Muscle of back (tissue), 3 donors: ENCODE measurements at regions not wholly inside any gene's neighbourhood (a gene's known extent, or its start where the extent isn't known, plus 50 kb on each side); places are given as distances from the start of the nearest gene placed in this dataset.

Experiments
- DNase-seq, 3 donors: peaks; one replicate each; pipeline versions ENCODE4 v3.0.0 to v3.0.0-alpha.2; 2013

DNA sequence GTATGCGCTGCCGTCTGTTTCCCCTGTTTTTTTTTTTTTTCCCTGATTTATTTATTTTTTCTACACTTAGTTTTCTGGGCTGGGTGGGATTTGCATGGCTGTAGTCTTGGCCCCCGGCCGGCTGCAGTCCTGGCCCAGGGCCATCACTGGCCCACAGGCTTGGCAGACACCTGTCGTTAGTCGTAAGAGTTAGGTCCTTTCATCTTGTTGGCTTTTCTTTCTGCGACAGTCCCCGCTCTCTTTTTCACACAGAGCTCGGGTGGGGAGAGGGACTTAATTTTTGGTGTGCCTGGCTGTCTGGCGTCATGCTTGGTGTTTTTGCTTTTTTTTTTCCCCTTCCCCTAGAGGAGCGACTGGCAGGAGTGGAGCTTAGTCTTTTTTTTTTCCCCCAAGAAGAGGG is 183.4 kb downstream of the KLF13 start:
- peak; percentile 33 to 50 (median 37) for DNase-seq

DNA sequence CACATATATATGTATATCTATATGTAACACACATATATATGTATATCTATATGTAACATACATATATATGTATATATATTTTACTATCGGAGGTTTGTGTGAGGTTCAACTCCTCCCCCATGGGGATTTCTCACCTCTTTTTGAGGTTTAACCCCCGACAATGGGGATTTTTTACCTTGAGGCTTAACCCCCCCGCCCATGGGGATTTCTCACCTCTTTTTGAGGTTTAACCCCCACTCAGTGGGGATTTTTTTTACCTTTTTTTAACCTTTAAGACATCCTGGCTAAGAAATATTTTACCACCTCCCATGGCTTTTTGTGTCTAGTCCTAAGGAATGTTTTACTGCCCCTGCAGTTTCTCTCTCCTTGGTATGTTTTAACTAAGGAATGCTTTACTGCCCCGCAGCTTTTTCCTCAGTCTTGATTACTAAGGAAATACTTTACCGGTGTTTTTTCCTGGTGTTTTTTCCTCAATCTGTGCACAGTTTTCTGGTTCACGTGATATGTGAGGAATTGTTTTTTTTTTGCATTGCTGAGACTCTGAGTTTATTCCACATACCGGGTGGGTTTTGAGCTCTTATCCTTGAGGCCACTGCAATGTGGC is 185.2 kb downstream of the KLF13 start:
- no peak for DNase-seq

GRCh38 chr15:31513178-31513577 is 186.5 kb downstream of the KLF13 start:
- DNase-seq: no peak

DNA sequence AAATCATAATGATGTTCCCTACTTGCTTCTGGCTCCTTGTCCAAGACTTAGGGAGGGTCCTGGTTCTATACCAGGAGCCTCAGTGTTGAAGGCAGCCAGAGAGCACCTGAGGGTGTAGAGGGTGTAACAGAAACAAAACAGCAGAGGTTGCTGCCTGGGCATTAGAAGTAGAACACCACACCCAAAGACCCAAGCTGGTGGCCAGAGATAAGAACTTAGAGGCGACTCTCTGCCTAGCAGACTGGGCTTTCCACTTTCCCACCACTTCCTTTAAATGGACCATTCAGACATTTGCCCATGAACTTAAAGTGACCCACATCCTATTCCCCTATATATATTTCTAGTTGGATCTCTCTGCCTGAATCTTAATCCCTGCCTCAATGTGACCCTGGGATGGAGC is 189.8 kb downstream of the KLF13 start:
- DNase-seq: no peak

DNA sequence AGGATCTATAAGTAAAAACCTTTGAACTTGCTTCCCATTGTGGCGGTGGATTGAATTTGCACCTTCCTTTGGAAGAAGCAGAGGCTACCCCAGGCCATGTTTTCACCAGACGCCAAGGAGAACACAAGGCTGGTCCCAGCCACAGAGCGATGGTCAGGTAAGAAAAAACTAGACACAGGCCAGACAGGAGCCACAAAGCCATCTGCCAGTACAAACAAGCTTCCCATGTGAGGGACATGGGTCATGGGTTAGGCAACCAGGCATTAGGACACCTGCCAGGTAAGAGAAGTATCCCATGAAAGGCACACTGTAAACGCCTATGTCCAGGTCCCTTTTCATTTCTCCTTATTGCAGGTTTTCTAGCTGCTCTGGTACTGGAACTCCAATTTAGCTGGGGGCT is 190.2 kb downstream of the KLF13 start:
- DNase-seq: no peak

DNA sequence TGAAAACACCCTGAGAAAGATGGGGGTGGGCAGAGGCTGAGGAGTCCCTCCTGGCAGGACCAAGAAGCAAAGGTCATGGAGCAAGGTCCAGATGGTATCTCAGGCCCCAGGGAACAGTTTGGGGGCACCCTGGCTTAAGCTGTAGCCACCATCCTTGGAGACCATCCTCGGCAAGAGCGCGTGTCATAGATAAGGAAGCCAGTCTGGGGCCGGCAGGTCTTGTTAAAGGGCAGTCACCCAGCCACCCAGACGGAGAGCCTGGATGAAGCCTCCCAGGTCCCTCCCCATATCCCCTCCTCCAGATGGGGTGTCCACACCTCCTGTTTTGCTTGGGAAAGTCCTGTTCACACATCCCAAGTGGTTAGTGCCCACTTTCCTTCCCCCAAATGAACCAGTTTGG is 191.1 kb downstream of the KLF13 start:
- DNase-seq: no peak

- DNase-seq: no peak
These were observed 195.4 kb downstream of the KLF13 start for GRCh38 chr15:31522028-31522427.

GRCh38 chr15:31523027-31523654 is 196.5 kb downstream of the KLF13 start:
- DNase-seq: no peak

DNA sequence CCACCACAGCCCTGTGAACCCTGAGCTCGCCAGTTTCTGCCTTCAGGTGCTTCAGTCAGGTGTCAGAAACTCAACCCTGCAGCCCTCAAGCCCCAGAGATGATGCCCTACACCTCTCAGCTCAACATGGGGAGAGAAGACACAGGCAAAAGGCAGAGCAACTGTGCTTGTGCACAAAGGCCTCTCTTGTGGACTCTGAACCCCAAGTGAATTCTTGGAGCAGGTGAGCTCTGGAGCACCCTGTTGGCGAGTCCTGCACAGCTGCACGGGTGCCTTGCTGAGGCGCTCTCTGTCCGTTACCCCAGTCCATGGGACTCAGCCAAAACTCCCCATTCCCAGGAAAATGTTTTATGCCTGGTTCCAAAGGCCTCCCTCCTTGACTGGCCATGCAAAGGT is 197.0 kb downstream of the KLF13 start:
- DNase-seq: no peak

GRCh38 chr15:31525185-31525695 is 198.6 kb downstream of the KLF13 start:
- DNase-seq: no peak

DNA sequence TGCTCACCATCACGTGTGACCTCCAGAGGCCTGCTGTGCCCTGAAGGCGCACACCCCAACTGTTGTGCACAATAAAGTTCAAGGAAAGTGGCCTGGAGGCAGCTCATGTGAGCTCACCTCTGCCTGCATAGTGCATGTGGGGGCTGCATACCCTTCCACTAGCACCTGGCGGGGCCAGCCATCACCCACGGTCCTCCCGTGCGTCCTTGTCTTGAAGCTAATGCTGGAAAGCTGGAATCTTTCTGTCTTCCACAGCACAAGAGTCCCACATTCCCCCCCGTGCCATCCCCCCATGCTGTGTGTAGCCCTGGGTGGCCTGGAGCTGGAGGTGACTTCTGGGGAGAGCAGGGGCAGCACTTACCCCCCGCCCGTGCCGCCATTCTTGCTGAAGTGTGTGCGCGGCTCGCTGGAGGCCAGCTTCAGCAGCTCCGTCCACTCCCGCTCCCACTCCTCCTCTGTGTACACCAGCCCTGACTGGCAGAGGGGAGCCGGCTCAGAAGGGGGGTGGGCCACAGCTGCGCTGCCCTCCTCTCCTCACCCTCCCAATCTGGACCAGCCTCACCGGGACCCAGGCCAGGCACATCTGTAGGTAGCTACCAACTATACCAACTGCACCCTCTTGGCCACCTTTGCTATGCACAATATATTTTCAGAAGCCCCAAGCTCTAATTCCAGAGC is 199.5 kb downstream of the KLF13 start:
- no peak for DNase-seq

GRCh38 chr15:31526916-31527690 is 200.5 kb downstream of the KLF13 start:
- no peak for DNase-seq

GRCh38 chr15:31528846-31529245 is 202.2 kb downstream of the KLF13 start:
- DNase-seq: no peak

- no peak for DNase-seq
These were observed 211.3 kb downstream of the KLF13 start for GRCh38 chr15:31537770-31538592.

DNA sequence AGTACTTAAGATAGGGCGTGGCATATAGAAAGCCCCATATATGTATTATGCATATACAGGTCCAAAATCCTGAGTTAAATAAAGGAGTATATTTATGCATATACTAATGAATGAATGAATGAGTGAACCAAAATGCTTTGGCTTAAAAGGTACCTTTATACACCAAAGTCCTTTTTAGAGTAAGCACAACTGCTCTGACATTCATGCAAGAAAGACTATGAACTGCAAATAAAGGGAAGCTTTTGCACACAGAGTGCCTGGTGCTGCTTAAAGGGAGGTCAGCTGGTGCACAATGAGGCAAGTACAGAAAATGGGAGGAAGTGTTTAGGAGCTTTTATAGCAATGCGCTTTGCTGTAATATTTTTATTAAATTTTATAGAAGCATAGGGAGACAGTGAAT is 214.0 kb downstream of the KLF13 start:
- DNase-seq: no peak

DNA sequence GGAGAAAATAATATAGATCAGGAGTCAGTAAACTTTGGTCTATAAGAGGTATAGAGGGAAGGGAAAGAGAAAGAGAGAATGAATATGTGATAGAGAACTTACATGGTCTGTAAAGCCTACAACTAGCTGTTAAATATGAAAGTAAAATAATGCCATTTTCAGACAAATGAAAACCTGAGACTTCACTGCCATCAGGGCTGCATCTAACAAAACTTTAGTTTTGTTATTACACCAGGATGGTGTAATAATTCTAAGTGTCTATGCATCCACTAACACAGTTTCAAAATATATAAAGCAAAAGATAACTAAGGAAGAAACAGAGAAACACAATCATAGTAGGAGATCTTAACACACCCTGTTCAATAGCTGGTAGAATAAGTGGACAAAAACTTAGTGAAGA is 217.7 kb downstream of the KLF13 start:
- DNase-seq: no peak

DNA sequence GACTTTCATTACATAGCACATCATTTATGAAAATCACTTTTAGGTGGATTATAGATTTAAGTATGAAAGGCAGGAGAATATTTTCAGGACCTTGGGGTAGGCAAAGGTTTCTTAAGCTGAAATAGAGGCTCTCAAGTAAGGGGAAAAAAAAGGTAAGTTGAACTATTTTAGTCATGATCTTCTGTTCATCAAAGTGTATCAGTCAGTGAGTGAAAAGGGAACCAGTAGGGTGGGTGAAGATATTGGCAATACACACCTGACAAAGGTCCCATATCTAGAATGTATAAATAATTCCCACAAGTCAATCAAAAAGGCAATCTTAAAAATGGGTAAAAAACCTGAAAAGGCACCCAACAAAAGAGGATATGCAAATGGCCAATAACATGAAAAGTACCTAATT is 218.6 kb downstream of the KLF13 start:
- no peak for DNase-seq

DNA sequence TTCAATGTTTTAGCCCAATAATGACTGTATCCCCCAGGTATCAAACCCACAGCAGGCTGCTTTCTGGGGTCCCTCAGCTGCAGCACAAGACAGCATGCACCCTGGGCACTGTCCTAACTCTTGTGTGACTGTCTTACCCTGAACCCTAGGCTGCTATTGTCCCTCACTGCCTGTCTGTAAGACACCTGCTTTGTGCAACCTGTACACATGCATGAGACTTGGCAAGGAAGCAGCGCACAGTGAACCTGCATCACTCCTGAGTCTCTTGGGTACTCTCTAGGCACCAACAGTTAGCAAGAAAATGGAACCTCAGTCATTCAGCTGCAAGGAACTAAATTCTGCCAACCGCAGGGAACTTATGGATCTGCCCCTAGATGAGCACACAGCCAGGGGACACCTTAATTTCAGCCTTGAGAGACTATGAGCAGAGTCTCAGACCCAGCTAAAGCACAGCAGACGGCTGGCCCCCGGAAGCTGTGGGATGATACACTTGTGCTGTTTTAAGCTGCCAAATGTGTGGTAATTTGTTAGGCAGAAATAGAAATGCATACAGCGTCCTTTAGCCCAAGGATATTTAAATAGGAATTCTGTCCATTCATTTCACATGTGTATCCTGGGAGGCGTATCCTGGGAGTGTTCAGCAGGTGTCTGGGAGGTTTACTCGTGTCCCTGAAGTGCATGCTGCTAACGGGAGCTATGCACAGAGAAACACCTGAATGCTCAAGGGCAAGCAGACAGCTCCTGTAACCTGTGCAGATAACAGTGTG is 223.8 kb downstream of the KLF13 start:
- no peak for DNase-seq

- no peak for DNase-seq
These were observed 224.7 kb downstream of the KLF13 start for GRCh38 chr15:31551323-31551722.

DNA sequence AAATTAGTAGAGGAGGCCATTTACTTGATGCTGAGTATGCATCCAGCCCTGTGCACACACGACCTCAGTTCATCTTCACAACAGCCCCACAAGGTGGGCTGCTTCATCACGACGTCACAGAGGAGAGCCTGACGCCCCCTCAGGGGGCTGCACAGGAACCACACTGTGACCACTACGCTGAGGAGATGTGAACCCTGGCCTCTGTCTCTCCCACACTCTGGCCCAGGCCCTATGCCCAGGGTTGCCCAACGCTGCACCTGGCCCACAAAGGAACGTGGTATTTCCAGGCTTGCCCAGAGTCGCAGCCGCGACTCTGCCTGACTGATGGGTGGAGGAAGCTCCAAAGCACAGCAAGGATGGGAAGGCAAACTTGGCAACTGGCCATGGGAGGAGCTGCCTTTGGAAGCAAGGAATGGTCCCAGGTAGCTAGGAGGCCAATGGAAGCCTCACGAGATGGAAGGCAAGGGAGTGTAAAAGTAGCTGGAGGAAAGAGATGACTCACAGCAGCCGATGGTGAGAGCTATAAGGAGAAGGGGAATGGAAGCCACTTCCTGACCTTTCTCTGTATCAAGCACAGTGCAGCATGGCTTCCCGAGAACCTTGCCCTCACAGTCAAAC is 226.0 kb downstream of the KLF13 start:
- DNase-seq: no peak
